ENCODE measurements at regions not wholly inside any gene's neighbourhood (a gene's known extent, or its start where the extent isn't known, plus 50 kb on each side); places are given as distances from the start of the nearest gene placed in this dataset.
"Not testable (repeated sequence)": the region's sequence is repeated elsewhere in the genome, so short reads cannot be mapped to it uniquely, and the experiment has no call there.

- Histone ChIP-seq H3K9me3 (no peaks in the 10 kb centered on the region), H3K27me3 (no peaks in the 10 kb centered on the region), H3K4me3 (no peak overlapping the region), H3K36me3 (no peaks in the 10 kb centered on the region), H3K4me1 (no peaks in the 10 kb centered on the region), H3K27ac (no peak overlapping the region)
- WGBS, 2 donors, result 92 to 93% methylated on average over 4 of the region's 4 CpGs
- no peak for DNase-seq (ENCODE audit: low spot score in 2 of 2)
- no peak for TF ChIP-seq EP300 (IDR thresholded peaks at IDR 0.05)
- no peak for TF ChIP-seq POLR2A (IDR thresholded peaks at IDR 0.05)
- no peak for TF ChIP-seq CTCF (IDR thresholded peaks at IDR 0.05)
Measured at GRCh38 chr5:120345947-120346346, 118.2 kb upstream of the PRR16 start.

- H3K9me3 ChIP-seq; H3K27me3 ChIP-seq; H3K4me1 ChIP-seq; H3K4me3 ChIP-seq; H3K27ac ChIP-seq; DNase-seq (ENCODE audit: low spot score in 2 of 2); H3K36me3 ChIP-seq: not testable (repeated sequence)
- 94 to 97% methylated on average over 5 of the region's 5 CpGs for WGBS, 2 donors
Measured at GRCh38 chr5:120351071-120351470, 113.0 kb upstream of the PRR16 start.

GRCh38 chr5:120354126-120354525 is 110.0 kb upstream of the PRR16 start:
- DNase-seq (ENCODE audit: low spot score in 2 of 2), result no peak
- WGBS, 2 donors, result 45 to 51% methylated on average over 2 of the region's 2 CpGs
- Histone ChIP-seq H3K27me3 (no peaks in the 10 kb centered on the region), H3K4me1 (no peaks in the 10 kb centered on the region), H3K9me3 (no peaks in the 10 kb centered on the region), H3K4me3 (no peak overlapping the region), H3K27ac (no peak overlapping the region), H3K36me3 (no peaks in the 10 kb centered on the region)
- no peak for TF ChIP-seq POLR2A (IDR thresholded peaks at IDR 0.05)
- TF ChIP-seq CTCF (IDR thresholded peaks at IDR 0.05), result no peak
- no peak for TF ChIP-seq EP300 (IDR thresholded peaks at IDR 0.05)

GRCh38 chr5:120358949-120359348 is 105.2 kb upstream of the PRR16 start:
- 81 to 86% methylated on average over 3 of the region's 3 CpGs for WGBS, 2 donors
- TF ChIP-seq POLR2A (IDR thresholded peaks at IDR 0.05), result no peak
- Histone ChIP-seq H3K4me1 (no peaks in the 10 kb centered on the region), H3K27ac (no peak overlapping the region), H3K36me3 (no peaks in the 10 kb centered on the region), H3K9me3 (no peaks in the 10 kb centered on the region), H3K4me3 (no peak overlapping the region), H3K27me3 (no peaks in the 10 kb centered on the region)
- no peak for DNase-seq (ENCODE audit: low spot score in 2 of 2)

- Histone ChIP-seq H3K9me3 (no peaks in the 10 kb centered on the region), H3K36me3 (no peaks in the 10 kb centered on the region), H3K27ac (no peak overlapping the region), H3K4me3 (no peak overlapping the region), H3K27me3 (no peaks in the 10 kb centered on the region), H3K4me1 (no peaks in the 10 kb centered on the region)
- 67 to 71% methylated on average over 3 of the region's 3 CpGs for WGBS, 2 donors
- DNase-seq (ENCODE audit: low spot score in 2 of 2), result no peak
- no peak for TF ChIP-seq POLR2A (IDR thresholded peaks at IDR 0.05)
- no peak for TF ChIP-seq EP300 (IDR thresholded peaks at IDR 0.05)
- no peak for TF ChIP-seq CTCF (IDR thresholded peaks at IDR 0.05)
Measured at GRCh38 chr5:120361941-120362340, 102.2 kb upstream of the PRR16 start.

- no peak for TF ChIP-seq CTCF (IDR thresholded peaks at IDR 0.05)
- TF ChIP-seq EP300 (IDR thresholded peaks at IDR 0.05), result no peak
- no peak for TF ChIP-seq POLR2A (IDR thresholded peaks at IDR 0.05)
- no peaks in the 10 kb centered on the region for H3K27me3 ChIP-seq
- H3K27ac ChIP-seq, result no peak overlapping the region
- WGBS, 2 donors, result 84 to 88% methylated on average over 5 of the region's 5 CpGs
- no peaks in the 10 kb centered on the region for H3K4me1 ChIP-seq
- no peaks in the 10 kb centered on the region for H3K36me3 ChIP-seq
- no peak for DNase-seq (ENCODE audit: low spot score in 2 of 2)
- no peak overlapping the region for H3K4me3 ChIP-seq
- no peaks in the 10 kb centered on the region for H3K9me3 ChIP-seq
Measured at GRCh38 chr5:120362426-120362825, 101.7 kb upstream of the PRR16 start.

All from tibial nerve (tissue), 4 donors.